Mucosa of rectum (tissue), 2 donors: ENCODE measurements at regions not wholly inside any gene's neighbourhood (a gene's known extent, or its start where the extent isn't known, plus 50 kb on each side); places are given as distances from the start of the nearest gene placed in this dataset.
"Not testable (repeated sequence)": the region's sequence is repeated elsewhere in the genome, so short reads cannot be mapped to it uniquely, and the experiment has no call there.

Experiments used
- H3K27ac ChIP-seq, 2 donors: one replicate each; pipeline ENCODE4 v1.7.0; 2013; ENCODE audit warnings: inconsistent platforms in 2 of 2, low read depth in 2 of 2, low read length in 2 of 2
- H3K27me3 ChIP-seq, 2 donors: one replicate each; pipeline ENCODE4 v1.7.0; 2013; ENCODE audit warnings: low read length in 2 of 2; ENCODE audit not compliant: control insufficient read depth in 2 of 2, insufficient read depth in 2 of 2
- H3K36me3 ChIP-seq, 2 donors: one replicate each; pipeline ENCODE4 v1.7.0; 2013; ENCODE audit warnings: low read length in 2 of 2; ENCODE audit not compliant: control insufficient read depth in 2 of 2, insufficient read depth in 2 of 2
- H3K4me1 ChIP-seq, 2 donors: one replicate each; pipeline ENCODE4 v1.7.0; 2013; ENCODE audit warnings: low read length in 2 of 2, mild to moderate bottlenecking in 1 of 2; ENCODE audit not compliant: control insufficient read depth in 2 of 2, insufficient read depth in 2 of 2
- H3K4me3 ChIP-seq, 2 donors: one replicate each; pipeline ENCODE4 v1.7.0; 2013; ENCODE audit warnings: low read length in 2 of 2
- H3K9ac ChIP-seq, 2 donors: one replicate each; pipeline ENCODE4 v1.7.0; 2013; ENCODE audit warnings: low read length in 2 of 2, low read depth in 1 of 2, mild to moderate bottlenecking in 1 of 2
- H3K9me3 ChIP-seq, 2 donors: one replicate each; pipeline ENCODE4 v1.7.0; 2013; ENCODE audit warnings: low read length in 2 of 2; ENCODE audit not compliant: control insufficient read depth in 2 of 2
- donor health status: healthy.
- donor health status: Normal muscosa, but diverticular disease.

GRCh38 chr18:1811282-1811681, 760.0 kb downstream of the METTL4 start:
- Histone ChIP-seq H3K4me1 (no peaks in the 10 kb centered on the region), H3K27ac (no peak overlapping the region), H3K27me3 (no peaks in the 10 kb centered on the region), H3K9me3 (no peaks in the 10 kb centered on the region), H3K36me3 (no peaks in the 10 kb centered on the region), H3K9ac (no peak overlapping the region), H3K4me3 (no peak overlapping the region)

- no peaks in the 10 kb centered on the region for H3K27me3 ChIP-seq
- no peak overlapping the region for H3K4me3 ChIP-seq
- no peaks in the 10 kb centered on the region for H3K9me3 ChIP-seq
- no peak overlapping the region for H3K9ac ChIP-seq
- H3K27ac ChIP-seq = no peak overlapping the region
- H3K4me1 ChIP-seq = no peaks in the 10 kb centered on the region
- no peaks in the 10 kb centered on the region for H3K36me3 ChIP-seq
Measured at GRCh38 chr18:1825296-1825695, 746.0 kb downstream of the METTL4 start.

DNA sequence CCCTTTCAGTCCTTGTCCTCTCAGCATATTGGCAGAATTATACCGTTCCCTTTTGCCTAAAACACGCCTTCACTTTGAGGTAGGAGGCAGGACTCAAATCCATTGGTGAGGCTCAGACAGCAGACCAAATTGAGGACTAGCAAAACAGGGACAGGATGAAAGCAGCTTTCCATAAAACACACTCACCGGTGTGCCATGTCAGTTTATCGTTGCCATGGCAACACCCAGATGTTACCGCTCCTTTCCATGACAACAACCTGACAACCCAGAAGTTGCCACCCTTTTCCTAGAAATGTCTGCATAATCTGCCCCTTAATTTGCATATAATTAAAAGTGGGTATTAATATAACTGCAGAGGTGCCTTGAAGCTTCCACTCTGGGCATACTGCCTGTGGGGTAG, 730.4 kb downstream of the METTL4 start:
- no peak overlapping the region for H3K27ac ChIP-seq
- H3K9ac ChIP-seq = no peak overlapping the region
- no peaks in the 10 kb centered on the region for H3K36me3 ChIP-seq
- no peaks in the 10 kb centered on the region for H3K9me3 ChIP-seq
- no peaks in the 10 kb centered on the region for H3K4me1 ChIP-seq
- H3K4me3 ChIP-seq = no peak overlapping the region
- H3K27me3 ChIP-seq = no peaks in the 10 kb centered on the region

DNA sequence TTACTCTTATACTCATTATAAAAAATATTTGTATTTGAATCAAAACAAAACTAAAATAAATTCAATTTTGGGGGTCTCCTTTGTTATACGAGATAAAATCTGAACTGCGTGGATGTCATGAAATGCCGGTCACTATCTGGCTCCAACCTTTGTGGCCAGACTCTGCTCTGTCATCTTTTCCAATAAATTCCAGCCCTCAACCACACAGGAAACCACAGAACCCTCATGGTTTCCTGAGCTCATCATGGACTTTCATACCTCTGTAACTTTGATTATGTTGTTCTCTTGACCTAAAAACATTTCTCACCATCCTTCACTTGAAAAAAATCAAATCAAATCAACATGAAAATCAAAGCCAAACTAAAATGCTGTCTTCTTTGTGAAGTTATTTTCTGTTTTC, 724.7 kb downstream of the METTL4 start:
- Histone ChIP-seq H3K27ac (no peak overlapping the region), H3K36me3 (no peaks in the 10 kb centered on the region), H3K27me3 (no peaks in the 10 kb centered on the region), H3K4me1 (no peaks in the 10 kb centered on the region), H3K9me3 (peaks cover 0 to 4% of the 10 kb centered on the region in 2 donors), H3K4me3 (no peak overlapping the region), H3K9ac (no peak overlapping the region)

GRCh38 chr18:1848716-1849115, 722.6 kb downstream of the METTL4 start:
- Histone ChIP-seq H3K27me3 (no peaks in the 10 kb centered on the region), H3K36me3 (no peaks in the 10 kb centered on the region), H3K4me1 (no peaks in the 10 kb centered on the region), H3K9ac (no peak overlapping the region), H3K9me3 (peaks cover 0 to 4% of the 10 kb centered on the region in 2 donors), H3K4me3 (no peak overlapping the region), H3K27ac (no peak overlapping the region)

DNA sequence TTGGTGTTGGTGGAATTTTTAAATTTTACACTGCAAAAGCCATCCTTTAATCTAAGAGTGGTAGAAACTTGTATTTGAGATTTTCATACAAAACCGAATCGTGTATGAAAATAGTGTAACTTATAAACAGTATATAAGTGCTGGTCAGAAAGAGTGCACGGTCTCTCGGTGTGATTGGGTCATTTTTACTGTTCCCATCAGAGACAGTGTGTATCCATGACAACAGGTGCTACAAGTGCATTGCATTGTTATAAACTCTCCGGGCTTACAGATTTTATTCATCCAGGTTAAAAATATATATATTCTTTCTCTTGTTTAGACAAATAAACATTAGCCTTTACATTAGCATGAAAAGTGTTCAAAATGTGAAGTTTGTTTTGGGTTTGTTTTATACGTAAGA, 721.9 kb downstream of the METTL4 start:
- H3K4me1 ChIP-seq = no peaks in the 10 kb centered on the region
- H3K4me3 ChIP-seq = no peak overlapping the region
- H3K9ac ChIP-seq = no peak overlapping the region
- H3K27ac ChIP-seq = no peak overlapping the region
- H3K9me3 ChIP-seq = peaks cover 0 to 4% of the 10 kb centered on the region in 2 donors
- H3K27me3 ChIP-seq = no peaks in the 10 kb centered on the region
- no peaks in the 10 kb centered on the region for H3K36me3 ChIP-seq

- H3K27me3 ChIP-seq, H3K4me1 ChIP-seq, H3K9ac ChIP-seq, H3K36me3 ChIP-seq, H3K4me3 ChIP-seq, H3K27ac ChIP-seq, H3K9me3 ChIP-seq: not testable (repeated sequence)
Measured at GRCh38 chr18:1857281-1857680, 714.0 kb downstream of the METTL4 start.

GRCh38 chr18:1861473-1861872, 709.8 kb downstream of the METTL4 start:
- Histone ChIP-seq H3K9me3 (peaks cover 3 to 8% of the 10 kb centered on the region in 2 donors), H3K4me1 (no peaks in the 10 kb centered on the region), H3K36me3 (no peaks in the 10 kb centered on the region), H3K9ac (no peak overlapping the region), H3K27me3 (no peaks in the 10 kb centered on the region), H3K4me3 (no peak overlapping the region), H3K27ac (no peak overlapping the region)

GRCh38 chr18:1865869-1866268, 705.4 kb downstream of the METTL4 start:
- Histone ChIP-seq H3K9me3 (peaks cover 0 to 8% of the 10 kb centered on the region in 2 donors), H3K27ac (no peak overlapping the region), H3K36me3 (no peaks in the 10 kb centered on the region), H3K4me1 (no peaks in the 10 kb centered on the region), H3K27me3 (no peaks in the 10 kb centered on the region), H3K9ac (no peak overlapping the region), H3K4me3 (no peak overlapping the region)

DNA sequence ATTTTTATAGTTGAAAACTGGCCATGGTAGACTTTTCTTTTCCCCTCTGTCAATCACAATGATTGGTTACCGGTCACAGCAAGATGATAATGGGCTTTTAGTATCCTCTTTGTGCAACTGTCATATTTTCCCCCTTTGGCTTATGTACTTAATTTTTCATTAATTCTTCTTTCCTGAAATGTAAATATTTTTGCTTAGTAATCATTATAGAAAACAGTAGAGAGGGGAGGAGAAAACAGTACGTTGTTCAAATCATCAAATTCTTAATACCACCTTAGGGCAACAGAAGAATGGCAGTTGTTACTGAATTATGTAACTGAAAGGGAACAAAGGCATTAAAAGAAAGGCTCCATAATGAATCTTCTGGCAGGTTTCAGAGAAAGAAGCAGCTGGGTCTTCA, 699.0 kb downstream of the METTL4 start:
- H3K9ac ChIP-seq = no peak overlapping the region
- no peak overlapping the region for H3K27ac ChIP-seq

GRCh38 chr18:1875219-1875618, 696.1 kb downstream of the METTL4 start:
- no peaks in the 10 kb centered on the region for H3K36me3 ChIP-seq
- H3K4me3 ChIP-seq = no peak overlapping the region
- no peak overlapping the region for H3K27ac ChIP-seq
- H3K4me1 ChIP-seq = no peaks in the 10 kb centered on the region
- H3K27me3 ChIP-seq = no peaks in the 10 kb centered on the region
- H3K9ac ChIP-seq = no peak overlapping the region
- no peaks in the 10 kb centered on the region for H3K9me3 ChIP-seq

More for the DNA sequence above, 699.0 kb downstream of the METTL4 start:
- H3K36me3 ChIP-seq = no peaks in the 10 kb centered on the region
- no peaks in the 10 kb centered on the region for H3K4me1 ChIP-seq
- H3K4me3 ChIP-seq = no peak overlapping the region
- no peaks in the 10 kb centered on the region for H3K9me3 ChIP-seq
- no peaks in the 10 kb centered on the region for H3K27me3 ChIP-seq
